Left colon (tissue), 2 donors: ENCODE measurements at regions not wholly inside any gene's neighbourhood (a gene's known extent, or its start where the extent isn't known, plus 50 kb on each side); places are given as distances from the start of the nearest gene placed in this dataset.
A peak's percentile ranks its signal among the peaks of the same experiment; 100 is the strongest.

Experiments
- ATAC-seq: fragments of 200-7000 bp; cut with Tn5 transposase; one replicate; pipeline ENCODE4 v1.9.1; 2020; ENCODE audit warnings: mild to moderate bottlenecking, moderate library complexity
- DNase-seq, 2 donors: peaks; one replicate each; pipeline ENCODE4 v3.0.0-alpha.2; 2020
- intact Hi-C, 2 donors: fragments of 100-400 bp; cut with DNase I in 1 of 2; cut with micrococcal nuclease in 1 of 2; formaldehyde crosslinking; loops; one replicate each; pipeline versions ENCODE4 v1.11.2 to v1.14.0; 2022; cut with DNase I, micrococcal nuclease
- donor health status: DM: no; HTN: no; CAD: no.
- donor health status: DM: yes; HTN: yes; CAD: no.

- ATAC-seq = peak; percentile 74
- DNase-seq = peak; percentile 6 to 32
- intact Hi-C loops = no loop called here
Measured at GRCh38 chr4:96593422-96593821, 753.5 kb downstream of the PDHA2 start.

GRCh38 chr4:96598465-96598864 is 758.6 kb downstream of the PDHA2 start:
- intact Hi-C loops = no loop called here
- DNase-seq (no peak), ATAC-seq (no peak)

GRCh38 chr4:96599752-96600151 is 759.9 kb downstream of the PDHA2 start:
- DNase-seq = no peak

GRCh38 chr4:96602661-96603060 is 762.8 kb downstream of the PDHA2 start:
- DNase-seq (no peak), ATAC-seq (no peak)
- intact Hi-C loops = no loop called here

More at GRCh38 chr4:96599752-96600151, 759.9 kb downstream of the PDHA2 start:
- ATAC-seq = no peak
- intact Hi-C loops = no loop called here

- ATAC-seq (no peak), DNase-seq (no peak)
- intact Hi-C loops = no loop called here
Measured at GRCh38 chr4:96603641-96604040, 763.7 kb downstream of the PDHA2 start.

- DNase-seq = no peak
- intact Hi-C loops = no loop called here
- ATAC-seq = no peak
Measured at GRCh38 chr4:96606451-96606850, 766.6 kb downstream of the PDHA2 start.

GRCh38 chr4:96626023-96626422 is 786.1 kb downstream of the PDHA2 start:
- ATAC-seq (no peak), DNase-seq (no peak)
- intact Hi-C loops = no loop called here

GRCh38 chr4:96630839-96631238 is 790.9 kb downstream of the PDHA2 start:
- ATAC-seq (no peak), DNase-seq (no peak)
- intact Hi-C loops = no loop called here

GRCh38 chr4:96637971-96638412 is 798.1 kb downstream of the PDHA2 start:
- DNase-seq = no peak
- peak; percentile 89 for ATAC-seq
- intact Hi-C loops = no loop called here

GRCh38 chr4:96639932-96640331 is 800.0 kb downstream of the PDHA2 start:
- ATAC-seq (peak; percentile 64), DNase-seq (no peak)
- intact Hi-C loops = no loop called here

GRCh38 chr4:96642490-96642889 is 802.6 kb downstream of the PDHA2 start:
- ATAC-seq (no peak), DNase-seq (no peak)
- intact Hi-C loops = no loop called here

- DNase-seq = no peak
- intact Hi-C loops = no loop called here
- no peak for ATAC-seq
Measured at GRCh38 chr4:96646146-96646545, 806.3 kb downstream of the PDHA2 start.

- DNase-seq (no peak), ATAC-seq (no peak)
- intact Hi-C loops = no loop called here
Measured at GRCh38 chr4:96649536-96649935, 809.6 kb downstream of the PDHA2 start.

- no peak for DNase-seq
- intact Hi-C loops = no loop called here
- no peak for ATAC-seq
Measured at GRCh38 chr4:96652158-96652557, 812.3 kb downstream of the PDHA2 start.

- intact Hi-C loops = no loop called here
- ATAC-seq (no peak), DNase-seq (no peak)
Measured at GRCh38 chr4:96652821-96653220, 812.9 kb downstream of the PDHA2 start.

GRCh38 chr4:96654045-96654444 is 814.2 kb downstream of the PDHA2 start:
- no peak for ATAC-seq
- DNase-seq = no peak
- intact Hi-C loops = no loop called here

- ATAC-seq (no peak), DNase-seq (no peak)
- intact Hi-C loops = no loop called here
Measured at GRCh38 chr4:96670381-96670780, 830.5 kb downstream of the PDHA2 start.

- DNase-seq (no peak), ATAC-seq (no peak)
- intact Hi-C loops = no loop called here
Measured at GRCh38 chr4:96675416-96675815, 835.5 kb downstream of the PDHA2 start.

- DNase-seq (no peak), ATAC-seq (no peak)
- intact Hi-C loops = no loop called here
Measured at GRCh38 chr4:96675896-96676295, 836.0 kb downstream of the PDHA2 start.

- ATAC-seq = no peak
- intact Hi-C loops = no loop called here
- no peak for DNase-seq
Measured at GRCh38 chr4:96676754-96677435, 837.0 kb downstream of the PDHA2 start.

GRCh38 chr4:96677499-96677898 is 837.6 kb downstream of the PDHA2 start:
- intact Hi-C loops = no loop called here
- ATAC-seq = no peak
- DNase-seq = no peak
